ENCODE measurements at regions not wholly inside any gene's neighbourhood (a gene's known extent, or its start where the extent isn't known, plus 50 kb on each side); places are given as distances from the start of the nearest gene placed in this dataset.

DNA sequence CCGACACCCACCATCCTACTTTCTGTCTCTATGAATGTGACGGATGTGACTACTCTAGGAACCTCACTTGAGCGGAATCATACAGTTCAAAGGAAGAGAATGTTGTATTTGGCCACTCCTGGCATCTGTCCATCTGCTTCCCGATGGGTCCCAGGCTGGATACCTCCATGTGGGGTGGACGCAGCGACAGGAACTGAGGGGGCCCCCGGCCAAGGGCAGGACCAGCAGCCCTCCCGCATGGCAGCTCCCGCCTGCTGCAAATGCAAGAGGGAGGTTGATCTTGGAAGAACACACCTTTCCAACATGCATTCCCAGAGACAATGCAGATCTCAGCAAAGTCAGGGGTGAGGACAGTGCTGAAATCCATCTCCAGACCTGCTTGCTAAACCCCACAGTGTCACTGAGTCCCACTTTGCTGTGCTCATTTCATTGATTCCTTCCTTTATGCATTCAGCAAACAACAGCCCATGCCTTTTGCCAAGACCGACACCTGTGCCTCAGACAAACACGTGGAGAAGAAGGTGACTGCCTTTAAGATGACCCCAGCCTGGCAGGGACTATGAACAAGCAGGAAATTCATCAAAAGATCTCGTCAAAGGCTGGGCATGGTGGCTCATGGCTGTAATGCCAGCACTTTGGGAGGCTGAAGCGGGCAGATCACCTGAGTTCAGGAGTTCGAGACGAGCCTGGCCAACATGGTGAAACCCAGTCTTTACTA is 246.2 kb downstream of the CTTN start:
- Histone ChIP-seq H3K4me1 (ENCODE audit: insufficient read depth, poor library complexity, severe bottlenecking) (no peaks in the 10 kb centered on the region), H3K9me3 (ENCODE audit: severe bottlenecking) (no peaks in the 10 kb centered on the region), H3K36me3 (ENCODE audit: low read depth) (no peaks in the 10 kb centered on the region), H3K27ac (ENCODE audit: poor library complexity, severe bottlenecking) (no peak overlapping the region), H3K4me3 (ENCODE audit: severe bottlenecking) (no peak overlapping the region), H3K27me3 (ENCODE audit: insufficient read depth, poor library complexity, severe bottlenecking) (no peaks in the 10 kb centered on the region)
- DNase-seq (ENCODE audit: low spot score) (no peak), ATAC-seq (ENCODE audit: low read depth) (no peak)
- TF ChIP-seq, protein P1, sequence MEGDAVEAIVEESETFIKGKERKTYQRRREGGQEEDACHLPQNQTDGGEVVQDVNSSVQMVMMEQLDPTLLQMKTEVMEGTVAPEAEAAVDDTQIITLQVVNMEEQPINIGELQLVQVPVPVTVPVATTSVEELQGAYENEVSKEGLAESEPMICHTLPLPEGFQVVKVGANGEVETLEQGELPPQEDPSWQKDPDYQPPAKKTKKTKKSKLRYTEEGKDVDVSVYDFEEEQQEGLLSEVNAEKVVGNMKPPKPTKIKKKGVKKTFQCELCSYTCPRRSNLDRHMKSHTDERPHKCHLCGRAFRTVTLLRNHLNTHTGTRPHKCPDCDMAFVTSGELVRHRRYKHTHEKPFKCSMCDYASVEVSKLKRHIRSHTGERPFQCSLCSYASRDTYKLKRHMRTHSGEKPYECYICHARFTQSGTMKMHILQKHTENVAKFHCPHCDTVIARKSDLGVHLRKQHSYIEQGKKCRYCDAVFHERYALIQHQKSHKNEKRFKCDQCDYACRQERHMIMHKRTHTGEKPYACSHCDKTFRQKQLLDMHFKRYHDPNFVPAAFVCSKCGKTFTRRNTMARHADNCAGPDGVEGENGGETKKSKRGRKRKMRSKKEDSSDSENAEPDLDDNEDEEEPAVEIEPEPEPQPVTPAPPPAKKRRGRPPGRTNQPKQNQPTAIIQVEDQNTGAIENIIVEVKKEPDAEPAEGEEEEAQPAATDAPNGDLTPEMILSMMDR (IDR thresholded peaks at IDR 0.05; ENCODE audit: poor library complexity, severe bottlenecking), result no peak

DNA sequence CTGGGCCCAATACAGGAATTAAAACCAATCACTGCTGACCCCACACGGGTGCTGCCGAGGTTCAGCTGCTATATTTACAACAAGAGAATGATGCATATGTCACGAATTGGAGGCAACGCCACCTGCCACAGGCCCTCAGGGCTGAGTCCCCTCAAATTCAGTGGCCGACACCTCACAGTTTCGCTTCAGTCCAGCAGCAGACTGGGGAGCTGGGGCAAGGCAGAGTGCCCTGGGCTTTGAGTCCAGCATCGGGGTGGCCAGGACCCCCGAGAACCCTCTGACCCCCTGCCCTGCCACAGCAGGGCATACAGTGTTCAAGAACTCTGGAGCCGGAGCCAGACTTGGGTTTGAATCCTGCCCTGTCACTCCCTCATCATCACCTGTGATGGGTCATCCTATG is 247.2 kb downstream of the CTTN start:
- ATAC-seq (ENCODE audit: low read depth) (no peak), DNase-seq (ENCODE audit: low spot score) (no peak)
- no peak overlapping the region for H3K4me3 ChIP-seq (ENCODE audit: severe bottlenecking)
- no peaks in the 10 kb centered on the region for H3K36me3 ChIP-seq (ENCODE audit: low read depth)
- TF ChIP-seq, protein P1 (IDR thresholded peaks at IDR 0.05; ENCODE audit: poor library complexity, severe bottlenecking), result no peak
- no peaks in the 10 kb centered on the region for H3K9me3 ChIP-seq (ENCODE audit: severe bottlenecking)
- H3K27ac ChIP-seq (ENCODE audit: poor library complexity, severe bottlenecking), result no peak overlapping the region
- no peaks in the 10 kb centered on the region for H3K27me3 ChIP-seq (ENCODE audit: insufficient read depth, poor library complexity, severe bottlenecking)
- no peaks in the 10 kb centered on the region for H3K4me1 ChIP-seq (ENCODE audit: insufficient read depth, poor library complexity, severe bottlenecking)

DNA sequence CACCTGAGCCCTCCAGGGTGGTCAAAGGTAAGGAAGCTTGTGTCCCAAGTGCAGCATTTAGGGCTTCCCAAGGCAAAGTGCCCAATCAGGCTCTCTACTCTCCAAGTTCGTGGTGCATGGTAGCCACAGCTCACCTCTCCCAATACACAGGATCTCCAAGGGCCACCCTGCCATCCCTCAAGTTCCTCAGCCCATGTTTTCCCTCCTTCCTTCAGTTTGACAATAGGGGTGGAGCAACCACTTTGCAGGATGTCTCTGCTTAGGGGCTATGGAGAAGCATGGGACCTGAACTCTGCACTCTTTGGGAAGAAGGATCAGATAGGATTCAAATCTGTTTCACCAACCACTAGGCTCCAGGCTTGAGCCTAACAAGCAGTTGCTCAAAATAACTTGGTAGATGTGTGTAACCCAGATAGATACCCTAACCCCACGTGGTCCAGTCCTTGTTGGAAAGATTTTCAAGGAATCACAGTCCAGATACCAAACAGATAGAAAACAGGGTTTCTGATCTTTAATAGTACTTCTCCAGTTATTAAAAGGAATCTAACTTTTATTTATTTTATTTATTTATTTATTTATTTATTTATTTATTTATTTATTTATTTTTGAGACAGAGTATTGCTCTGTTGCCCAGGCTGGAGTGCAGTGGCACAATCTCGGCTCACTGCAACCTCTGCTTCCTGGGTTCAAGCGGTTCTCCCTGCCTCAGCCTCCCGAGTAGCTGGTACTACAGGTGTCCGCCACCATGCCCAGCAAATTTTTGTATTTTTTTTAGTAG is 248.1 kb downstream of the CTTN start:
- Histone ChIP-seq H3K27ac (ENCODE audit: poor library complexity, severe bottlenecking) (no peak overlapping the region), H3K9me3 (ENCODE audit: severe bottlenecking) (no peaks in the 10 kb centered on the region), H3K27me3 (ENCODE audit: insufficient read depth, poor library complexity, severe bottlenecking) (no peaks in the 10 kb centered on the region), H3K4me1 (ENCODE audit: insufficient read depth, poor library complexity, severe bottlenecking) (no peaks in the 10 kb centered on the region), H3K4me3 (ENCODE audit: severe bottlenecking) (no peak overlapping the region), H3K36me3 (ENCODE audit: low read depth) (no peaks in the 10 kb centered on the region)
- TF ChIP-seq, protein P1 (IDR thresholded peaks at IDR 0.05; ENCODE audit: poor library complexity, severe bottlenecking), result no peak
- ATAC-seq (ENCODE audit: low read depth) (no peak), DNase-seq (ENCODE audit: low spot score) (no peak)

DNA sequence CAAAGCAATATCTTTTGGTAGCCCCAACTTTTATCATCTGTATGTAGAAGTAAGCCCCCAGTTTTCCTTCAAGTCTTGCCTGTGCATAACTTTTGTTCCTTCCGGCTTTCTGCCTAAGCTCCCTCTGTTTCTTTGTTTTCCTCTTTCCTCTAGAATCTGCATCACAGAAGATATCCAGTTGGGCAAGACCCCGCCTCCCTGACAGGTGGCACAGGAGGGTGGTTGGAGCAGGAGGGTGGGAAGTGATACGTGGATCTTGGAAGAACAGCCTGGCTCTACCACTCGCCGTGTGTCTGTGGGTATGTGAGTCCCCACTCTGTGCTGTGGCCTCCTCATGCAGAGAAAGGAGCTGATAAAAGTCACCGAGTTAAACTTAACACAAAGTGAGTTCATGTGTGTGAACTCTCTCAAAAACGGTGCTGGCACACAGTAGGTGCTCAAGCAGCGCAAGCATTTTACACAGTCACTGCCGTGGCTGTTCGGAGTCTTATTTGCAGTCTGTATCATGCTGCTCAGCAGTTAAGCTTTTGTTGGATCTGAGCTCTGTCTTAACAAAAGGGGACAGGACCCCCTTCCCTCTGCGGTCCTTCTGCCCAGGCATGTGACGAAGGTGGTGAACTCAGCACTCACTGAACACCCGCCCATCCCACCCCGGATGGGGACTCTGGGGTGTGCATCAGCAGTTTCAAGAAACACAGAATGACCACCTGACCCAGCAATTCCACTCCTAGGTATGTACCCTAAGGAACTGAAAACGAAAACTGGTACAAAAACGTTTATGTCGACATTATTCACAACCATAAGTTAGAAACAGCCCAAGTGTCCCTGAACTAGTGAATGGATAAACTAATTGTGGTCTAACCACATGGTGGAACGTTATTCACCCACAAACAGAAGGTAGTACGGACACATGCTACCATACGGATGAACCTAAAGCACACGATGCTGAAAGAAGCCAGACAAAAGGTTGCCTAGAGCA is 249.1 kb downstream of the CTTN start:
- TF ChIP-seq, protein P1 (IDR thresholded peaks at IDR 0.05; ENCODE audit: poor library complexity, severe bottlenecking), result no peak
- Histone ChIP-seq H3K9me3 (ENCODE audit: severe bottlenecking) (no peaks in the 10 kb centered on the region), H3K27me3 (ENCODE audit: insufficient read depth, poor library complexity, severe bottlenecking) (no peaks in the 10 kb centered on the region), H3K36me3 (ENCODE audit: low read depth) (no peaks in the 10 kb centered on the region), H3K4me3 (ENCODE audit: severe bottlenecking) (no peak overlapping the region), H3K4me1 (ENCODE audit: insufficient read depth, poor library complexity, severe bottlenecking) (no peaks in the 10 kb centered on the region), H3K27ac (ENCODE audit: poor library complexity, severe bottlenecking) (no peak overlapping the region)
- no peak for ATAC-seq (ENCODE audit: low read depth)
- DNase-seq (ENCODE audit: low spot score), result no peak

All from RWPE2 (cell line).